ENCODE measurements at regions not wholly inside any gene's neighbourhood (a gene's known extent, or its start where the extent isn't known, plus 50 kb on each side); places are given as distances from the start of the nearest gene placed in this dataset.

- Histone ChIP-seq H2AFZ (ENCODE audit: low read length) (no peak overlapping the region), H3K4me3 (ENCODE audit: low read depth, low read length, poor library complexity, severe bottlenecking) (no peak overlapping the region), H3K79me2 (ENCODE audit: insufficient read depth, low read depth, low read length) (no peaks in the 10 kb centered on the region), H3K9me2 (ENCODE audit: insufficient read depth, low read length) (no peaks in the 10 kb centered on the region), H3K9me3 (ENCODE audit: low read length) (no peaks in the 10 kb centered on the region), H3K36me3 (ENCODE audit: insufficient read depth, low read length) (no peaks in the 10 kb centered on the region), H3K4me1 (ENCODE audit: insufficient read depth, low read length, poor library complexity, severe bottlenecking) (no peaks in the 10 kb centered on the region), H3K27ac (ENCODE audit: low read depth, low read length, poor library complexity, severe bottlenecking) (no peak overlapping the region), H3K4me2 (ENCODE audit: low read length) (no peak overlapping the region), H4K20me1 (ENCODE audit: insufficient read depth, low read length) (no peaks in the 10 kb centered on the region)
- BruUV-seq (replicated peaks) = no TSS peak
- CTCF ChIA-PET (ENCODE audit: unreplicated experiment) = no interaction called here
- intact Hi-C loops (cut with micrococcal nuclease; ENCODE audit: unreplicated experiment) = no loop called here
- POLR2A ChIA-PET = interaction anchor here (0.7 to 1.2 kb wide), 2 partner anchors 16 to 1308 kb away, joined by 3 to 4 read pairs; no protein-coding TSS in a partner anchor
- TF ChIP-seq, protein P1, sequence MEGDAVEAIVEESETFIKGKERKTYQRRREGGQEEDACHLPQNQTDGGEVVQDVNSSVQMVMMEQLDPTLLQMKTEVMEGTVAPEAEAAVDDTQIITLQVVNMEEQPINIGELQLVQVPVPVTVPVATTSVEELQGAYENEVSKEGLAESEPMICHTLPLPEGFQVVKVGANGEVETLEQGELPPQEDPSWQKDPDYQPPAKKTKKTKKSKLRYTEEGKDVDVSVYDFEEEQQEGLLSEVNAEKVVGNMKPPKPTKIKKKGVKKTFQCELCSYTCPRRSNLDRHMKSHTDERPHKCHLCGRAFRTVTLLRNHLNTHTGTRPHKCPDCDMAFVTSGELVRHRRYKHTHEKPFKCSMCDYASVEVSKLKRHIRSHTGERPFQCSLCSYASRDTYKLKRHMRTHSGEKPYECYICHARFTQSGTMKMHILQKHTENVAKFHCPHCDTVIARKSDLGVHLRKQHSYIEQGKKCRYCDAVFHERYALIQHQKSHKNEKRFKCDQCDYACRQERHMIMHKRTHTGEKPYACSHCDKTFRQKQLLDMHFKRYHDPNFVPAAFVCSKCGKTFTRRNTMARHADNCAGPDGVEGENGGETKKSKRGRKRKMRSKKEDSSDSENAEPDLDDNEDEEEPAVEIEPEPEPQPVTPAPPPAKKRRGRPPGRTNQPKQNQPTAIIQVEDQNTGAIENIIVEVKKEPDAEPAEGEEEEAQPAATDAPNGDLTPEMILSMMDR (conservative IDR thresholded peaks at IDR 0.05; ENCODE audit: low read length) = no peak
- no peak for TF ChIP-seq EZH2phosphoT487 (IDR thresholded peaks at IDR 0.05; ENCODE audit: borderline replicate concordance, low read depth, low read length)
- no peak for DNase-seq (ENCODE audit: low spot score)
Observed at GRCh38 chr11:79963856-79964645, 523.2 kb upstream of the TENM4 start.

DNA sequence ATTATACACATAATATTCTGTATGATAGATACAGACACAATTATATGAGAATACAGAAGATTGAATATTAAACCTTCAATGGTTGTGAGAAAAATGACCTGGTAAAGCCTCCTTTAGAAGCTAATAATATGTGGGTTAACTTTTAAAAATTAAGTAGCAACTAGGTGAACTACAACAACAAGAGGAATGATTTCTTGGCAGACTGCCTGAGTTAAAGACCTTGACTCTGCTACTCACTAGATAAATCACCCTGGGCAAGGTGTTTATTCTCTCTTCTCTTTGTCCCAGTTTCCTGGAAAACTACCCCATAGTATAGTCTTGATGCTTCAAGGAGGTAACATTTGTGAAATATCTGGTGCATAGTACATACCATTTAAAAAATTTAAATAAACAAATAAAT lies 519.6 kb upstream of the TENM4 start:
- no peaks in the 10 kb centered on the region for H3K36me3 ChIP-seq (ENCODE audit: insufficient read depth, low read length)
- DNase-seq (ENCODE audit: low spot score) = no peak
- no peaks in the 10 kb centered on the region for H3K4me1 ChIP-seq (ENCODE audit: insufficient read depth, low read length, poor library complexity, severe bottlenecking)
- no peak overlapping the region for H3K27ac ChIP-seq (ENCODE audit: low read depth, low read length, poor library complexity, severe bottlenecking)
- H2AFZ ChIP-seq (ENCODE audit: low read length) = no peak overlapping the region
- CTCF ChIA-PET (ENCODE audit: unreplicated experiment) = no interaction called here
- H3K4me3 ChIP-seq (ENCODE audit: low read depth, low read length, poor library complexity, severe bottlenecking) = no peak overlapping the region
- no peaks in the 10 kb centered on the region for H3K9me3 ChIP-seq (ENCODE audit: low read length)
- H3K9me2 ChIP-seq (ENCODE audit: insufficient read depth, low read length) = no peaks in the 10 kb centered on the region
- no peaks in the 10 kb centered on the region for H4K20me1 ChIP-seq (ENCODE audit: insufficient read depth, low read length)
- POLR2A ChIA-PET = interaction anchor here (1.0 kb wide), 1 partner anchor 65 kb away, joined by 3 read pairs; no protein-coding TSS in a partner anchor
- TF ChIP-seq, protein P1 (conservative IDR thresholded peaks at IDR 0.05; ENCODE audit: low read length) = no peak
- no peak for TF ChIP-seq EZH2phosphoT487 (IDR thresholded peaks at IDR 0.05; ENCODE audit: borderline replicate concordance, low read depth, low read length)
- no peak overlapping the region for H3K4me2 ChIP-seq (ENCODE audit: low read length)
- no peaks in the 10 kb centered on the region for H3K79me2 ChIP-seq (ENCODE audit: insufficient read depth, low read depth, low read length)
- BruUV-seq (replicated peaks) = no TSS peak
- intact Hi-C loops (cut with micrococcal nuclease; ENCODE audit: unreplicated experiment) = no loop called here

- CTCF ChIA-PET (ENCODE audit: unreplicated experiment) = no interaction called here
- H3K9me3 ChIP-seq (ENCODE audit: low read length) = no peaks in the 10 kb centered on the region
- POLR2A ChIA-PET = no interaction called here
Observed at GRCh38 chr11:79959318-79959717, 518.5 kb upstream of the TENM4 start.

More at GRCh38 chr11:79959318-79959717, 518.5 kb upstream of the TENM4 start:
- Histone ChIP-seq H3K4me2 (ENCODE audit: low read length) (no peak overlapping the region), H3K4me3 (ENCODE audit: low read depth, low read length, poor library complexity, severe bottlenecking) (no peak overlapping the region), H3K4me1 (ENCODE audit: insufficient read depth, low read length, poor library complexity, severe bottlenecking) (no peaks in the 10 kb centered on the region), H3K36me3 (ENCODE audit: insufficient read depth, low read length) (no peaks in the 10 kb centered on the region), H2AFZ (ENCODE audit: low read length) (no peak overlapping the region), H3K79me2 (ENCODE audit: insufficient read depth, low read depth, low read length) (no peaks in the 10 kb centered on the region), H3K27ac (ENCODE audit: low read depth, low read length, poor library complexity, severe bottlenecking) (no peak overlapping the region), H4K20me1 (ENCODE audit: insufficient read depth, low read length) (no peaks in the 10 kb centered on the region), H3K9me2 (ENCODE audit: insufficient read depth, low read length) (no peaks in the 10 kb centered on the region)
- intact Hi-C loops (cut with micrococcal nuclease; ENCODE audit: unreplicated experiment) = no loop called here
- TF ChIP-seq EZH2phosphoT487 (IDR thresholded peaks at IDR 0.05; ENCODE audit: borderline replicate concordance, low read depth, low read length) = no peak
- TF ChIP-seq, protein P1 (conservative IDR thresholded peaks at IDR 0.05; ENCODE audit: low read length) = no peak
- no peak for DNase-seq (ENCODE audit: low spot score)
- BruUV-seq (replicated peaks) = no TSS peak
